SU-DHL-6 (cell line): ENCODE measurements at regions not wholly inside any gene's neighbourhood (a gene's known extent, or its start where the extent isn't known, plus 50 kb on each side); places are given as distances from the start of the nearest gene placed in this dataset.

Experiments
- H2AFZ ChIP-seq: fragments of 200-600 bp; sonication (generic); 2 replicates; pipeline ENCODE4 v1.6.1; 2014; ENCODE audit warnings: low read depth, mild to moderate bottlenecking, moderate library complexity, mixed read lengths, antibody characterized with exemption, low read length; ENCODE audit not compliant: severe bottlenecking
- H3F3A ChIP-seq: fragments of 200-600 bp; shearing (Covaris generic); 2 replicates; pipeline ENCODE4 v1.6.0; 2016; ENCODE audit warnings: antibody characterized with exemption, mild to moderate bottlenecking; ENCODE audit not compliant: insufficient read depth
- H3K27ac ChIP-seq: fragments of 200-600 bp; sonication (generic); 2 replicates; pipeline ENCODE4 v1.5.1; 2016; ENCODE audit warnings: low read depth, mild to moderate bottlenecking, low read length, moderate library complexity, mixed read lengths
- H3K27me3 ChIP-seq: fragments of 200-600 bp; sonication (generic), shearing (Covaris generic); 2 replicates; pipeline ENCODE4 v1.6.0; 2014; ENCODE audit warnings: mild to moderate bottlenecking, low read length
- H3K36me3 ChIP-seq: fragments of 200-600 bp; sonication (generic); 2 replicates; pipeline ENCODE4 v1.6.1; 2014; ENCODE audit warnings: mild to moderate bottlenecking, low read length, mixed read lengths
- H3K4me2 ChIP-seq: fragments of 300-600, 200-600 bp; shearing (Covaris generic), sonication (generic); 2 replicates; pipeline ENCODE4 v1.6.0; 2014; ENCODE audit warnings: low read length, low read depth, mild to moderate bottlenecking; ENCODE audit not compliant: poor library complexity, severe bottlenecking
- H3K4me3 ChIP-seq: fragments of 200-600 bp; sonication (generic); 2 replicates; pipeline ENCODE4 v1.5.1; 2014; ENCODE audit warnings: antibody characterized with exemption, low read length, mild to moderate bottlenecking, mixed read lengths; ENCODE audit not compliant: insufficient read depth, poor library complexity, severe bottlenecking
- H3K79me2 ChIP-seq: fragments of 200-600 bp; sonication (generic); 2 replicates; pipeline ENCODE4 v1.6.1; 2014; ENCODE audit warnings: mild to moderate bottlenecking, low read length, moderate library complexity; ENCODE audit not compliant: insufficient read depth
- H3K9ac ChIP-seq: fragments of 200-600 bp; sonication (generic); 2 replicates; pipeline ENCODE4 v1.7.0; 2014; ENCODE audit warnings: mild to moderate bottlenecking, low read length
- H3K9me2 ChIP-seq: fragments of 200-600 bp; sonication (generic); replicated peaks from 2 replicates; pipeline ENCODE4 v1.6.1; 2014; ENCODE audit warnings: low read length; ENCODE audit not compliant: insufficient read depth
- H3K9me3 ChIP-seq: fragments of 200-600 bp; sonication (generic); 2 replicates; pipeline ENCODE4 v1.6.1; 2014; ENCODE audit warnings: low read length, mixed read lengths; ENCODE audit not compliant: insufficient read depth
- H4K20me1 ChIP-seq: fragments of 200-600 bp; sonication (generic); 2 replicates; pipeline ENCODE4 v1.6.1; 2014; ENCODE audit warnings: low read depth, mild to moderate bottlenecking, antibody characterized with exemption, low read length, moderate library complexity, mixed read lengths
- EZH2phosphoT487 ChIP-seq: fragments of 200-600 bp; sonication (generic), shearing (Covaris generic); conservative IDR thresholded peaks from 2 replicates; pipeline ENCODE4 v1.6.1; 2018; ENCODE audit warnings: mild to moderate bottlenecking, antibody characterized with exemption, low read length, moderate library complexity, mixed read lengths
- TF ChIP-seq, protein P1 (sequence below): fragments of 200-600 bp; sonication (generic); IDR thresholded peaks from one replicate; pipeline ENCODE4 v1.5.1; 2017; ENCODE audit warnings: antibody characterized with exemption, mild to moderate bottlenecking, low read length, moderate library complexity; ENCODE audit not compliant: insufficient read depth, poor library complexity, severe bottlenecking

DNA sequence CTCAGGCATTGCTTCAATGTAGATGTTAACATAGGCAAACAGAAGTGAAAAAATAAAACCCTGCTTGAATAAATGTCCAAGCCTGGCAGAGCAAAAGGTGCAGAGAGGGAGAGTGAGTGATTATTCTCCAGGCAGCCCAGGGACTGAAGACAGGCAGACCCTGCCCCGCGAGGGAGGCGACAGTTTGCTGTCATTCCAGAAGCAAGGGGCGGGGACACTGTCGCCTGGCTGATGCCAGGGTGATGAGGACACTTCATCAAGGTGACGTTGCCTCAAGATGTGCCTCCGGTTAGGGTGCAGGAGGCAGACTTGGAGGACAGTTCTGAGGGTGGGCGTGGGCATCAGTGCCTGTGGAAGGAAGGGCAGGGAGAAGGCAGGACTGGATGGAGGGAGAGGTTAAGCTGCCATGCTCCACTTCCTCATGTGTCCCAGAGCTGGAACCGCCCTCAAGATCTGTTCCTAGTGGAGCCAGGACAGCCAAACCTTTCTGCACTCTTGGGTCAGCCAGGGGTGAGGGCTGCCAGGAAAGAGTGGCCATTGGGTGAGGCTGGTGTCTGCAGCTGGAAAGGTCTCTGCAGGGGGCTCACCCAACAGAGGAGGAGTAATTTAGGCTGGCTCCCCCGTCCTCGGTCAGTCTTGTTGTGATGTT, 560.5 kb upstream of the MKI67 start:
- no peaks in the 10 kb centered on the region for H3F3A ChIP-seq
- no peak overlapping the region for H3K4me2 ChIP-seq
- no peaks in the 10 kb centered on the region for H3K27me3 ChIP-seq
- no peak overlapping the region for H3K27ac ChIP-seq
- no peak overlapping the region for H3K4me3 ChIP-seq
- no peak overlapping the region for H3K9ac ChIP-seq
- no peaks in the 10 kb centered on the region for H3K9me3 ChIP-seq
- no peaks in the 10 kb centered on the region for H3K79me2 ChIP-seq
- no peaks in the 10 kb centered on the region for H4K20me1 ChIP-seq
- no peaks in the 10 kb centered on the region for H3K9me2 ChIP-seq
- no peaks in the 10 kb centered on the region for H3K36me3 ChIP-seq
- TF ChIP-seq EZH2phosphoT487, result no peak
- TF ChIP-seq, protein P1, sequence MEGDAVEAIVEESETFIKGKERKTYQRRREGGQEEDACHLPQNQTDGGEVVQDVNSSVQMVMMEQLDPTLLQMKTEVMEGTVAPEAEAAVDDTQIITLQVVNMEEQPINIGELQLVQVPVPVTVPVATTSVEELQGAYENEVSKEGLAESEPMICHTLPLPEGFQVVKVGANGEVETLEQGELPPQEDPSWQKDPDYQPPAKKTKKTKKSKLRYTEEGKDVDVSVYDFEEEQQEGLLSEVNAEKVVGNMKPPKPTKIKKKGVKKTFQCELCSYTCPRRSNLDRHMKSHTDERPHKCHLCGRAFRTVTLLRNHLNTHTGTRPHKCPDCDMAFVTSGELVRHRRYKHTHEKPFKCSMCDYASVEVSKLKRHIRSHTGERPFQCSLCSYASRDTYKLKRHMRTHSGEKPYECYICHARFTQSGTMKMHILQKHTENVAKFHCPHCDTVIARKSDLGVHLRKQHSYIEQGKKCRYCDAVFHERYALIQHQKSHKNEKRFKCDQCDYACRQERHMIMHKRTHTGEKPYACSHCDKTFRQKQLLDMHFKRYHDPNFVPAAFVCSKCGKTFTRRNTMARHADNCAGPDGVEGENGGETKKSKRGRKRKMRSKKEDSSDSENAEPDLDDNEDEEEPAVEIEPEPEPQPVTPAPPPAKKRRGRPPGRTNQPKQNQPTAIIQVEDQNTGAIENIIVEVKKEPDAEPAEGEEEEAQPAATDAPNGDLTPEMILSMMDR, result no peak
- no peak overlapping the region for H2AFZ ChIP-seq

DNA sequence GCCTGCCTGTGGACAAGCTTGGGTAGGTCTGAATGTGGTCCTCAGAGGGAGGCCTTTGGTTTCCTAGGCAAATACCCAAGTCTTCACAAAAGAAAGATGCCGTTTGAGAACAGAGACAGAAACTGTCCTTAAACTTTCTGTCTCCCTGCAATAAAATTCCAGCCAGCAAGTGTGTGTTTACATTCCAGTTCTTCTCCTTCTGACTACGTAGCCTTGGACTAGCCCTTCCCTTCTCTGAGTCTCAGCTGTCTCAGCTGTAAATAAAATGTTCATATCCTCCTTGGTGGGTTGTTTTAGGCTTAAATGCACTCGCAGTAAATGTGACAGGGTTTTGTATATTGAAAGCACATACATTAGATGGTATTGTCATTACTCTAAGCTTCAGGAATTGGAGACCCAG, 561.2 kb upstream of the MKI67 start:
- no peak for TF ChIP-seq EZH2phosphoT487
- TF ChIP-seq, protein P1, result no peak
- H3K4me3 ChIP-seq, result no peak overlapping the region
- H3K27ac ChIP-seq, result no peak overlapping the region
- H3K9me3 ChIP-seq, result no peaks in the 10 kb centered on the region
- H3F3A ChIP-seq, result no peaks in the 10 kb centered on the region
- no peak overlapping the region for H3K4me2 ChIP-seq
- no peaks in the 10 kb centered on the region for H4K20me1 ChIP-seq
- no peaks in the 10 kb centered on the region for H3K36me3 ChIP-seq
- no peaks in the 10 kb centered on the region for H3K27me3 ChIP-seq
- no peaks in the 10 kb centered on the region for H3K79me2 ChIP-seq
- H3K9ac ChIP-seq, result no peak overlapping the region
- H2AFZ ChIP-seq, result no peak overlapping the region
- no peaks in the 10 kb centered on the region for H3K9me2 ChIP-seq

DNA sequence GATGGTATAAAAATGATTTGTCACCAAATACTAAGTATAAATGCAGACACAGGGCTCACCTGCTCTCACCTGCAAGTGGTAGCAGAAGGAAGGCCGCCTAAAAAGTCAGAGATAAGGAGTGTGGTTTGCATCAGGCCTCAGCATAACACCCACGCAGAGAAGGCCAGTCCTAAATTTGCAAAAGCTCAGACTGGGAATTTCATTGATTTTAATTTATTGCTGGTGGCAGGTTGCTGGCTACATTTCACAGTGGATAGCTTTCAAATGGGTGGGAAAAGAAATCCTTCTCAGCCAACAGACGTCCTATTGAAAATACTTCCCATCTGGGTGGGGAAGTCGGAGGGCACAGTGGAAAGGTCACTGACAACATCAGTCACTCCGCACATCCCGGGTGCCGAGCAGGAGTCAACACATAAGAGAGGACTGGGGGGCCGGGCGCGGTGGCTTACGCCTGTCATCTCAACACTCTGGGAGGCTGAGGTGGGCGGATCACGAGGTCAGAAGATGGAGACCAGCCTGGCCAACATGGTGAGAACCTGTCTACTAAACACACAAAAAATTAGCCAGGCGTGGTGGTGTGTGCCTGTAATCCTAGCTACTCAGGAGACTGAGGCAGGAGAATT, 561.8 kb upstream of the MKI67 start:
- H3K4me3 ChIP-seq, result no peak overlapping the region
- TF ChIP-seq, protein P1, result no peak
- TF ChIP-seq EZH2phosphoT487, result no peak
- H3K9me3 ChIP-seq, result no peaks in the 10 kb centered on the region
- no peak overlapping the region for H3K9ac ChIP-seq
- no peaks in the 10 kb centered on the region for H3K27me3 ChIP-seq
- no peaks in the 10 kb centered on the region for H3F3A ChIP-seq
- H3K27ac ChIP-seq, result no peak overlapping the region
- no peak overlapping the region for H3K4me2 ChIP-seq
- H4K20me1 ChIP-seq, result no peaks in the 10 kb centered on the region
- H2AFZ ChIP-seq, result no peak overlapping the region
- no peaks in the 10 kb centered on the region for H3K9me2 ChIP-seq
- no peaks in the 10 kb centered on the region for H3K79me2 ChIP-seq
- no peaks in the 10 kb centered on the region for H3K36me3 ChIP-seq
